C4-2B (cell line): ENCODE measurements at regions not wholly inside any gene's neighbourhood (a gene's known extent, or its start where the extent isn't known, plus 50 kb on each side); places are given as distances from the start of the nearest gene placed in this dataset.

Experiments used
- CTCF ChIP-seq: fragments of 450-650 bp; conservative IDR thresholded peaks from 2 replicates; pipeline ENCODE4 v1.5.1; 2017; ENCODE audit warnings: mild to moderate bottlenecking
- ZFX ChIP-seq: fragments of 450-650 bp; IDR thresholded peaks from 2 replicates; pipeline ENCODE4 v1.6.1; 2017

- TF ChIP-seq CTCF (no peak), ZFX (no peak)
Measured at GRCh38 chr14:34168656-34169055, 217.8 kb upstream of the EGLN3 start.
